Panc1 (cell line): ENCODE measurements at regions not wholly inside any gene's neighbourhood (a gene's known extent, or its start where the extent isn't known, plus 50 kb on each side); places are given as distances from the start of the nearest gene placed in this dataset.

Experiments
- TF ChIP-seq, protein P1 (sequence below), 2 experiments: IDR thresholded peaks; 2 replicates each; pipeline ENCODE4 v1.6.1; 2011 to 2012; ENCODE audit warnings: low read depth in 2 of 2, control low read depth in 1 of 2, low read length in 1 of 2, mild to moderate bottlenecking in 1 of 2, moderate library complexity in 1 of 2; ENCODE audit not compliant: insufficient read depth in 1 of 2
- TF ChIP-seq, protein P2 (sequence below): fragments of 450-650 bp; IDR thresholded peaks from 2 replicates; pipeline ENCODE4 v1.5.1; 2017; ENCODE audit warnings: mild to moderate bottlenecking

DNA sequence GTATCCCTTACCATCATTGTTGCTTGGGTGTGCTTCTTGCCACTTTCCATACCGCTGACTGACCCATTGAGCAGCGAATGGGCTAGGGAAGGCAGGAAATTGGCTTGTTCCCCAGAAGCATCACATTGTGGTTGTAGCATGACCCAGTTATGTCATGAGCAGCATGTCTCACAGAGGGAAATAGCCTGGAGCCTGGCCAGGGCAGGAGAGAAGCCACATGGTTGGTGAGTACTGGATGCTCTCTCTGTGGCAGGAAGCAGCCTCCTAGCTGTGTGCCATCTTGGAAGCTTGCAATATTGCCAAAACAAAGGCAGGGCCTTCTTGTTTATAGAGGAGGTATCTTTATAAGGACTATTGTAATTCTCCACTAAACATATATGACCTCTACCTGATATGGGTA is 482.6 kb downstream of the PIK3C3 start:
- TF ChIP-seq, protein P1, sequence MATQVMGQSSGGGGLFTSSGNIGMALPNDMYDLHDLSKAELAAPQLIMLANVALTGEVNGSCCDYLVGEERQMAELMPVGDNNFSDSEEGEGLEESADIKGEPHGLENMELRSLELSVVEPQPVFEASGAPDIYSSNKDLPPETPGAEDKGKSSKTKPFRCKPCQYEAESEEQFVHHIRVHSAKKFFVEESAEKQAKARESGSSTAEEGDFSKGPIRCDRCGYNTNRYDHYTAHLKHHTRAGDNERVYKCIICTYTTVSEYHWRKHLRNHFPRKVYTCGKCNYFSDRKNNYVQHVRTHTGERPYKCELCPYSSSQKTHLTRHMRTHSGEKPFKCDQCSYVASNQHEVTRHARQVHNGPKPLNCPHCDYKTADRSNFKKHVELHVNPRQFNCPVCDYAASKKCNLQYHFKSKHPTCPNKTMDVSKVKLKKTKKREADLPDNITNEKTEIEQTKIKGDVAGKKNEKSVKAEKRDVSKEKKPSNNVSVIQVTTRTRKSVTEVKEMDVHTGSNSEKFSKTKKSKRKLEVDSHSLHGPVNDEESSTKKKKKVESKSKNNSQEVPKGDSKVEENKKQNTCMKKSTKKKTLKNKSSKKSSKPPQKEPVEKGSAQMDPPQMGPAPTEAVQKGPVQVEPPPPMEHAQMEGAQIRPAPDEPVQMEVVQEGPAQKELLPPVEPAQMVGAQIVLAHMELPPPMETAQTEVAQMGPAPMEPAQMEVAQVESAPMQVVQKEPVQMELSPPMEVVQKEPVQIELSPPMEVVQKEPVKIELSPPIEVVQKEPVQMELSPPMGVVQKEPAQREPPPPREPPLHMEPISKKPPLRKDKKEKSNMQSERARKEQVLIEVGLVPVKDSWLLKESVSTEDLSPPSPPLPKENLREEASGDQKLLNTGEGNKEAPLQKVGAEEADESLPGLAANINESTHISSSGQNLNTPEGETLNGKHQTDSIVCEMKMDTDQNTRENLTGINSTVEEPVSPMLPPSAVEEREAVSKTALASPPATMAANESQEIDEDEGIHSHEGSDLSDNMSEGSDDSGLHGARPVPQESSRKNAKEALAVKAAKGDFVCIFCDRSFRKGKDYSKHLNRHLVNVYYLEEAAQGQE (IDR thresholded peaks at IDR 0.05; ENCODE audit: insufficient read depth in 1 of 2, low read depth in 2 of 2, low read length in 1 of 2): no peak
- TF ChIP-seq, protein P2, sequence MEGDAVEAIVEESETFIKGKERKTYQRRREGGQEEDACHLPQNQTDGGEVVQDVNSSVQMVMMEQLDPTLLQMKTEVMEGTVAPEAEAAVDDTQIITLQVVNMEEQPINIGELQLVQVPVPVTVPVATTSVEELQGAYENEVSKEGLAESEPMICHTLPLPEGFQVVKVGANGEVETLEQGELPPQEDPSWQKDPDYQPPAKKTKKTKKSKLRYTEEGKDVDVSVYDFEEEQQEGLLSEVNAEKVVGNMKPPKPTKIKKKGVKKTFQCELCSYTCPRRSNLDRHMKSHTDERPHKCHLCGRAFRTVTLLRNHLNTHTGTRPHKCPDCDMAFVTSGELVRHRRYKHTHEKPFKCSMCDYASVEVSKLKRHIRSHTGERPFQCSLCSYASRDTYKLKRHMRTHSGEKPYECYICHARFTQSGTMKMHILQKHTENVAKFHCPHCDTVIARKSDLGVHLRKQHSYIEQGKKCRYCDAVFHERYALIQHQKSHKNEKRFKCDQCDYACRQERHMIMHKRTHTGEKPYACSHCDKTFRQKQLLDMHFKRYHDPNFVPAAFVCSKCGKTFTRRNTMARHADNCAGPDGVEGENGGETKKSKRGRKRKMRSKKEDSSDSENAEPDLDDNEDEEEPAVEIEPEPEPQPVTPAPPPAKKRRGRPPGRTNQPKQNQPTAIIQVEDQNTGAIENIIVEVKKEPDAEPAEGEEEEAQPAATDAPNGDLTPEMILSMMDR: no peak
